Ovary (tissue), 3 donors: ENCODE measurements at regions not wholly inside any gene's neighbourhood (a gene's known extent, or its start where the extent isn't known, plus 50 kb on each side); places are given as distances from the start of the nearest gene placed in this dataset.

ENCODE experiments used
- CTCF ChIP-seq, 3 donors: fragments of 450-650 bp in 2 of 3; fragments of 200-600 bp in 1 of 3; IDR thresholded peaks; one replicate each; pipeline versions ENCODE4 v1.5.1 to v1.8.0; 2016 to 2022; ENCODE audit warnings: antibody characterized with exemption in 3 of 3, mild to moderate bottlenecking in 1 of 3
- EP300 ChIP-seq: sonication (generic); formaldehyde crosslinking; IDR thresholded peaks from one replicate; pipeline ENCODE4 v1.6.1; 2017; ENCODE audit warnings: antibody characterized with exemption
- POLR2A ChIP-seq: fragments of 450-650 bp; IDR thresholded peaks from one replicate; pipeline ENCODE4 v1.6.1; 2017; ENCODE audit warnings: antibody characterized with exemption, mild to moderate bottlenecking, moderate library complexity
- donor health status: DM: no; HTN: no; CAD: no.

DNA sequence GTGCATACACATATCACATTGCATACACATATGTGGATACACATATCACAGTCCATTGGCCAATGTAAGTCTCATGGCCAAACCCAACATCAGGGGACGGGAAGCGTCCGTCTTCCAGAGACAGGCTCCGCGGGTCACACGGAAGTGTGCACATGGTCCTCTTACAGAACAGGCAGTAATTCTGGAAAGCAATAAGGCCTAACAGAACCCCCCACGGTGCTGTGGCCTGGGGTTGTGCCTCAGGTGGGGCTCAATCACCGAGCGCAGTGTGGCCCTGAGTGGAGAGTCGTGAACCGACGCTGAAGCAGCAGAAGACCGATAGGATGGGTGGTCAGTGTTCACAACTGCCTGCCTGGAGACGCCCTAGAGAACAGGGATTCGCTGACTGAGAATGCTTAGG lies 857.3 kb downstream of the GALR1 start:
- TF ChIP-seq CTCF (IDR thresholded peaks at IDR 0.05), result no peak
- TF ChIP-seq EP300, result no peak
- no peak for TF ChIP-seq POLR2A
